Activated CD4-positive, alpha-beta T cell treated with anti-CD3 and anti-CD28 coated beads, Interleukin-2, amount 10 ng/mL, durations not matched to agents 7 days and 5 days (primary cell): ENCODE measurements at regions not wholly inside any gene's neighbourhood (a gene's known extent, or its start where the extent isn't known, plus 50 kb on each side); places are given as distances from the start of the nearest gene placed in this dataset.

ENCODE experiments used
- CTCF ChIA-PET: fragments of 350-600 bp; sonication (Branson Sonifier 250); formaldehyde crosslinking; loops from one replicate; lab custom pipeline; 2021; ENCODE audit warnings: antibody characterized with exemption; lab: Charles Lee
- POLR2A ChIA-PET: fragments of 350-600 bp; sonication (Branson Sonifier 250); formaldehyde crosslinking; loops from one replicate; lab custom pipeline; 2021; ENCODE audit warnings: antibody characterized with exemption; lab: Charles Lee
- DNase-seq: peaks from one replicate; pipeline ENCODE4 v3.0.0-alpha.2; 2020
- H3K27ac Mint-ChIP-seq: one replicate; pipeline ENCODE4 v1.8.0; 2021; ENCODE audit warnings: mild to moderate bottlenecking, moderate library complexity, mixed read lengths
- H3K27me3 Mint-ChIP-seq: one replicate; pipeline ENCODE4 v1.8.0; 2021; ENCODE audit warnings: mixed read lengths
- H3K36me3 Mint-ChIP-seq: one replicate; pipeline ENCODE4 v1.8.0; 2021; ENCODE audit warnings: low read depth, mixed read lengths
- H3K4me1 Mint-ChIP-seq: one replicate; pipeline ENCODE4 v1.8.0; 2021; ENCODE audit warnings: mixed read lengths
- H3K4me3 Mint-ChIP-seq: one replicate; pipeline ENCODE4 v1.8.0; 2021; ENCODE audit warnings: mild to moderate bottlenecking, moderate library complexity, mixed read lengths
- H3K9me3 Mint-ChIP-seq: one replicate; pipeline ENCODE4 v1.8.0; 2021; ENCODE audit warnings: mixed read lengths

GRCh38 chr1:108048301-108049177, 83.6 kb upstream of the VAV3 start:
- Mint-ChIP-seq H3K27me3 (no peaks in the 10 kb centered on the region), H3K9me3 (peaks cover 2% of the 10 kb centered on the region), H3K27ac (no peak overlapping the region), H3K4me3 (no peak overlapping the region), H3K36me3 (peaks cover 3% of the 10 kb centered on the region), H3K4me1 (peaks cover 15% of the 10 kb centered on the region)
- no peak for DNase-seq
- ChIA-PET POLR2A (no interaction called here), CTCF (interaction anchor here (1.1 to 3.4 kb wide), 2 partner anchors 10 to 15 kb away, joined by 4 to 7 read pairs; no protein-coding TSS in a partner anchor)

DNA sequence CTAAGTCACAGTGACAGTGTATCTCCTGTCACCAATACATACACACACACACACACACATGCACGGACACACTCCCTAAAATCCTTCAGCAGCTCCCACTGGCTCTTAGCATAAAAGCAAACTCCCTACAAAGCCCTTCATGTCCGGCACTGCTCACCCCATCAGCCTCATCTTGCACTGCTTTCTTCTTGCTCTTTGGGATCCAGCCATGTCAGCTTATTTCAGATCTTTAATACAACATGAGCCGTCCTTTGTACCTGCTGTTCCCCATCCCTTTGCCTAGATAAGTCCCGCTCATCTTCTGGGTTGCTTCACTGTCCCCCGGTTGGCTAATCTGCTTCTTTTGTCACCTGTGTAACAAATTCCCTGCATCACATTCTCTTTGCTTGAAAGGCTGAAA, 82.1 kb upstream of the VAV3 start:
- POLR2A ChIA-PET, result no interaction called here
- no peaks in the 10 kb centered on the region for H3K27me3 Mint-ChIP-seq
- no peak overlapping the region for H3K27ac Mint-ChIP-seq
- DNase-seq, result no peak
- CTCF ChIA-PET, result interaction anchor here (1.3 to 3.4 kb wide), 4 partner anchors 9 to 265 kb away, joined by 3 to 7 read pairs (median 4); no protein-coding TSS in a partner anchor
- H3K4me3 Mint-ChIP-seq, result no peak overlapping the region
- H3K9me3 Mint-ChIP-seq, result peaks cover 5% of the 10 kb centered on the region
- H3K36me3 Mint-ChIP-seq, result peaks cover 5% of the 10 kb centered on the region
- peaks cover 16% of the 10 kb centered on the region for H3K4me1 Mint-ChIP-seq

- Mint-ChIP-seq H3K36me3 (peaks cover 7% of the 10 kb centered on the region), H3K4me1 (peaks cover 24% of the 10 kb centered on the region), H3K27me3 (no peaks in the 10 kb centered on the region), H3K27ac (no peak overlapping the region), H3K4me3 (no peak overlapping the region), H3K9me3 (peaks cover 5% of the 10 kb centered on the region)
- POLR2A ChIA-PET, result no interaction called here
- DNase-seq, result no peak
- CTCF ChIA-PET, result interaction anchor here (0.8 to 1.7 kb wide), 6 partner anchors 8 to 264 kb away, joined by 3 to 5 read pairs (median 4); no protein-coding TSS in a partner anchor
These were observed 81.0 kb upstream of the VAV3 start for GRCh38 chr1:108046026-108046425.

- Mint-ChIP-seq H3K4me3 (no peak overlapping the region), H3K9me3 (peaks cover 5% of the 10 kb centered on the region), H3K36me3 (peaks cover 7% of the 10 kb centered on the region), H3K4me1 (peaks cover 24% of the 10 kb centered on the region), H3K27me3 (no peaks in the 10 kb centered on the region), H3K27ac (no peak overlapping the region)
- POLR2A ChIA-PET, result no interaction called here
- CTCF ChIA-PET, result interaction anchor here (0.8 to 1.4 kb wide), 4 partner anchors 8 to 82 kb away, joined by 3 to 5 read pairs (median 4); no protein-coding TSS in a partner anchor
- DNase-seq, result no peak
These were observed 80.5 kb upstream of the VAV3 start for GRCh38 chr1:108045460-108045859.

DNA sequence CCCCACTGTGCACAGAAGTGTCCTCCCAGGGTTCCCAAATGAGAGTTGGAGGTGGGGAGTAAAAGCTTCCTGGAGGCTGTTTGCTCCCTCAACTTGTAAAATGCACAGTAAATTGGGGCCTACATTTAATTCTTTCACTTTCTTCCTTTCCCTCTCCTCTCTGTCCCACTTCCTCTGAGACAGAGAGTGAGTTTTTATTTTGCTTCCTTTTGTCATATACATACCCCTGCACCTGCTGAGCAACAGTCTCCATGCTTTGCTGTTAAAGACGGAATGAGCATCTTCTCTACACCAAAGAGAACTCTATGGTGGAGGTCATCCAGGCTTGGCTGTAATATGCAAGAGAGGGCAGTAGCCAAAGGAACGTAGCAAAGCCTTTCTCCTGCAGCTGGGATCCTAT, 79.3 kb upstream of the VAV3 start:
- peak overlapping the region; percentile 6 for H3K27ac Mint-ChIP-seq

GRCh38 chr1:108043707-108044106, 78.7 kb upstream of the VAV3 start:
- no peak overlapping the region for H3K27ac Mint-ChIP-seq
- DNase-seq, result no peak
- POLR2A ChIA-PET, result no interaction called here

More for the DNA sequence above, 79.3 kb upstream of the VAV3 start:
- peaks cover 7% of the 10 kb centered on the region for H3K36me3 Mint-ChIP-seq
- peaks cover 4% of the 10 kb centered on the region for H3K9me3 Mint-ChIP-seq
- no peak overlapping the region for H3K4me3 Mint-ChIP-seq
- ChIA-PET CTCF (interaction anchor here (1.2 kb wide), 1 partner anchor 38 kb away, joined by 3 read pairs; no protein-coding TSS in a partner anchor), POLR2A (no interaction called here)
- no peak for DNase-seq
- peaks cover 24% of the 10 kb centered on the region for H3K4me1 Mint-ChIP-seq
- H3K27me3 Mint-ChIP-seq, result no peaks in the 10 kb centered on the region

GRCh38 chr1:108042610-108043009, 77.6 kb upstream of the VAV3 start:
- Mint-ChIP-seq H3K9me3 (peaks cover 3% of the 10 kb centered on the region), H3K4me1 (peaks cover 24% of the 10 kb centered on the region), H3K27me3 (no peaks in the 10 kb centered on the region), H3K4me3 (no peak overlapping the region), H3K27ac (no peak overlapping the region), H3K36me3 (peaks cover 4% of the 10 kb centered on the region)
- no peak for DNase-seq
- CTCF ChIA-PET, result interaction anchor here (0.8 to 1.1 kb wide), 2 partner anchors 8 to 16 kb away, joined by 3 read pairs; no protein-coding TSS in a partner anchor
- POLR2A ChIA-PET, result no interaction called here

More at GRCh38 chr1:108043707-108044106, 78.7 kb upstream of the VAV3 start:
- peaks cover 24% of the 10 kb centered on the region for H3K4me1 Mint-ChIP-seq
- H3K36me3 Mint-ChIP-seq, result peaks cover 7% of the 10 kb centered on the region
- peaks cover 3% of the 10 kb centered on the region for H3K9me3 Mint-ChIP-seq
- no peak overlapping the region for H3K4me3 Mint-ChIP-seq
- H3K27me3 Mint-ChIP-seq, result no peaks in the 10 kb centered on the region
- CTCF ChIA-PET, result interaction anchor here (1.1 to 1.2 kb wide), 2 partner anchors 9 to 38 kb away, joined by 3 read pairs; no protein-coding TSS in a partner anchor

DNA sequence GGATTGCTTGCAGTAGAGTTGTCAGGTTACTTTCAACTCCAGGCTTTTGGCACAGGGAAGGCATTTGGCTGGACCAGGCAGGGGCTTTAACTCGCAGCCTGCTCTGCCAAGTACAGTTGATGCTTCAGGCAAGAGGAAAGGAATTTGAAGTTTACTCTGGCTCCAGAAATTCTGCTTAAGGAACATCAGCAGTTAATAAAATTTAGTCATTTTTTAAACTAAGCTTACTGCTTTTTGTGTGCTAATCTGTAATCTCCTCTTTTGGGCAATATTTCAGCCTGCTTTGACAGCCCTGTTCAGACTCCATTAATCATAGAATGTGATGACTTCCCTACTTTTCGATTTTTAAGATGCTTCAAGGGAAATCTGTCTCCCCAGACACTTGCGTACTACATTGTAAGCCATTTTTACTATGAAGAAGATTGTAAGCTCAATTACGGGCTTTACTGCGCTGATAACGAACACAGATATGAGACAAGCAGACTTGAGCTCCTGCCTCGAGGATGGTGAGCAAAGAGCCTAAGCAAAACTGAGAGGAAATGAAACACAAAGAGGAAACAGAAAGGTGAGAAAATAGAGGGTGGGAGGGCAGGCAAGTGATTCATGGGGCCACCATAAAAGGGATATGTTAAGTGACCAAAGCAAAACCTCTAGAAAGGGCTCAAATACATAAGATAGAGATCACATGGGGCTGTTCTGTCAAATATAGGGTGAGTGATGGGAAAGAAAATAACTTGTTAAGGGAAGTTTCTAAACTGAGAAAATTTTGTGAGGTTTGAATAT, 76.6 kb upstream of the VAV3 start:
- peaks cover 4% of the 10 kb centered on the region for H3K36me3 Mint-ChIP-seq

GRCh38 chr1:108038653-108039236, 73.8 kb upstream of the VAV3 start:
- H3K27ac Mint-ChIP-seq, result no peak overlapping the region
- DNase-seq, result no peak
- peaks cover 2% of the 10 kb centered on the region for H3K27me3 Mint-ChIP-seq
- ChIA-PET CTCF (interaction anchor here (0.7 to 2.1 kb wide), 2 partner anchors 10 to 1019 kb away, joined by 3 to 7 read pairs; no protein-coding TSS in a partner anchor), POLR2A (no interaction called here)
- peaks cover 4% of the 10 kb centered on the region for H3K36me3 Mint-ChIP-seq
- peaks cover 3% of the 10 kb centered on the region for H3K9me3 Mint-ChIP-seq
- H3K4me1 Mint-ChIP-seq, result peaks cover 11% of the 10 kb centered on the region
- no peak overlapping the region for H3K4me3 Mint-ChIP-seq

More for the DNA sequence above, 76.6 kb upstream of the VAV3 start:
- no peak for DNase-seq
- Mint-ChIP-seq H3K27me3 (no peaks in the 10 kb centered on the region), H3K9me3 (peaks cover 3% of the 10 kb centered on the region), H3K27ac (no peak overlapping the region), H3K4me1 (peaks cover 24% of the 10 kb centered on the region), H3K4me3 (no peak overlapping the region)
- CTCF ChIA-PET, result no interaction called here
- POLR2A ChIA-PET, result no interaction called here

DNA sequence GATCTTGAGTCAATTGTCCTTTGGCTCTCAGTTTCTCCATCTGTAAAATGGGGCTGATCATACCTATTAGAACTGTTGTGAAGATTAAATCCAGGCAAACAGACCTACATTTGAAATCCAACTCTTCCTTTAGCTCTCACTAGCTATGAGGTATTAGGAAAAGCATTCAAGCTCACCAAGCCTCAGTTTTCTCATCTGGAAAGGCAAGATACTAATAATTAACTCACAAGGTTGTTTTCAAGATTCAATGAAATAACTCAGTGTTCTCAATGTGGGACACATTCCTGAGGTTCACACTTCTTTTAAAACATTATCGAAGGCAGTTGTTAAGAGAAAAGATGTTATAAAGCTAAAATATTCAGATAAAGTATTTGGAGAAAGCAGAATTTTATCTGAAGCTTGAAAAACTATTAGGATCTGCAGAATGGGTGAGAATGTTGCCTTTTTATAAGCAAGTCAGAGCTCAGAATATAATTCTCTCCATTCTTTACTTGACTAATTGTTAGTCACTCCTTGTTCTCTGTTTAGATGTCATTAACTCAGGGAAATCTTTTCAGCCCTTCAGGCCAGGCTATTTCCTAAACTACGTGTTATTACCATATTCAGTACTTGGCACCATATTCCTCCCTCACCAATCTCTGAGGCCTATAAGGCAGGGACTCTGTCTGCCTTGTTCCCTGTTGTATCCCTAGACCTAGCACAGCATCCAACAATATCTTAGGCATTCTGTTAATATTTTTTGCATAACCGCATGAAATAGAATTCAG, 72.0 kb upstream of the VAV3 start:
- Mint-ChIP-seq H3K27ac (no peak overlapping the region), H3K27me3 (peaks cover 2% of the 10 kb centered on the region), H3K36me3 (peaks cover 2% of the 10 kb centered on the region), H3K4me3 (no peak overlapping the region), H3K9me3 (no peaks in the 10 kb centered on the region), H3K4me1 (peaks cover 7% of the 10 kb centered on the region)
- DNase-seq, result no peak
- ChIA-PET POLR2A (no interaction called here), CTCF (interaction anchor here (0.9 to 2.1 kb wide), 3 partner anchors 9 to 19 kb away, joined by 3 to 7 read pairs (median 3); no protein-coding TSS in a partner anchor)

DNA sequence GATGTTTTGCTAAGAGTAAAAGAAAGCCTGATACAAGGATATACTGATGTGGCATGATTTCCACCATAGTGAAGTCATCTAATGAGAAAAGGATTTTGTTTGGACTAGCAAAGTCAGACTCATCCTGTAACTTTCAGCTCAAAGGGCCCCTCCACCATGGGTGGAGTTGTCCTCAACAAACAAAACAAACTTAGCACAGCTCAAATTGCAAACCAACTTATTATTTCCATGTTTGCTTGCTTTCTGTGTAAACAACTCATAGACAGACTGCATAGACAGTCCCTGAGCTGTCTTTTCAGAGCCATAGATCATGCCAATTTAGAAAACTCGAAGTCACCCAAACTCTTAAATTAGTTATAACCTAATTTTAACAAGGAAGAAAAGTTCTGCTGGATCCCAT, 69.4 kb upstream of the VAV3 start:
- H3K36me3 Mint-ChIP-seq, result no peaks in the 10 kb centered on the region
- H3K4me3 Mint-ChIP-seq, result no peak overlapping the region
- DNase-seq, result no peak
- no peaks in the 10 kb centered on the region for H3K4me1 Mint-ChIP-seq
- ChIA-PET POLR2A (no interaction called here), CTCF (interaction anchor here (1.1 kb wide), 2 partner anchors 9 to 253 kb away, joined by 3 read pairs; no protein-coding TSS in a partner anchor)
- peaks cover 2% of the 10 kb centered on the region for H3K27me3 Mint-ChIP-seq
- H3K9me3 Mint-ChIP-seq, result no peaks in the 10 kb centered on the region
- H3K27ac Mint-ChIP-seq, result no peak overlapping the region
